ENCODE measurements at regions not wholly inside any gene's neighbourhood (a gene's known extent, or its start where the extent isn't known, plus 50 kb on each side); places are given as distances from the start of the nearest gene placed in this dataset.

DNA sequence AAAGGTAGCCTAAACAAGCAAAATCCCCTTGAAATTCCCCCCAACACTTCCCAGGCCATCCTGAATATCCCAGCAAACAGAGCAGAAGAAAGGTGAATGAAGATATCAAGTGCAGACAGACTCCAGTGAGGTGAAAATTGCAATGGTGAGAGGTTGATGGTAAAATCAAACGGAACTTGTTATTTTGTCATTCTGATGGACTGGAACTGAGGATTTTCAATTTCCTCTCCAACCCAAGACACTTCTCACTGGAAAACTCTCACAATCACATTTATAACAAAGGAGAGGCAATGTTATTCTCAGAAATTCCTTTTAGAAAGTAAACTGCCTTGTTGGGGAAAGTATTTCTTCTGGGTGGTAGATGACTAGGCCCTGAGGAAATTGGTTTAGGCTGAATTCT lies 412.4 kb upstream of the C9orf72 start:
- in situ Hi-C loops (cut with MboI; ENCODE audit: low sequenced_read_pairs), result no loop called here

DNA sequence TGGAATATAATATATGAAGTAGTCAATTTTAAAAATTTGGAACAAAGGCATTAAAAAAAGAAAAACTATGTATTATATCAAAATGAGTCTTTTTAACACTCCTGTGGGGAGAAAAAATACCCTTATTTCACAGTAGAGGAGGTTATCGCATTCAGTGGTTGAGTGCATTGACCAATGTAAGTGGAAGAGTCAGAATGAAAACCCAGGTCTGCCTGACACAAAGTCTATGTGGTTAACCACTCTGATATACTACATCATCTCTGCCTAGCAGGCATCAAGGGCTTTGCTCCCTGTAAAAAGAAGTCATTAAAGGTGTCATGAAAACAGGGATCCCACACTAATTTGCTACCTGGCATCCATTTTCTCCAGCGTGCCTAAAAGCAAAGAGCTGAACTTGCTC lies 417.2 kb upstream of the C9orf72 start:
- in situ Hi-C loops (cut with MboI; ENCODE audit: low sequenced_read_pairs), result no loop called here

DNA sequence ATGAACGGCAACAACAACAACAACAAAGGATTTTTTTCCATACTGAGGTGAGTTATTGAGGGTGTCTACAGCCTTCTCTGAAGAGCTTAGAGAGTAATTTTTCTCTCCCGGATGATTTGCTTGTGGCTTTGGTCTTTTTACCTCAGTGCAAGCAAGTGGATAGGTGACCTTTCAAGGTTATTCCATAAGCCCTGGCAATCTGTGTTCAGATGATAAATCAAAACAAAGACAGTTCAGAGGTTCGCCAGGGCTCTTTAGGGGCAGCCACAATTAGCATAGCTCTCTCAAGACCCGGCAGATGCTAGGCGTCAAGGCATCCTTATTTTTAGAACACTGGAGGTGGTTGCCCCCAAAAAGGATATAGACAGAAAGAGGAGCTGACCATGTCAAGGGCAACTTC lies 417.9 kb upstream of the C9orf72 start:
- in situ Hi-C loops (cut with MboI; ENCODE audit: low sequenced_read_pairs), result no loop called here

DNA sequence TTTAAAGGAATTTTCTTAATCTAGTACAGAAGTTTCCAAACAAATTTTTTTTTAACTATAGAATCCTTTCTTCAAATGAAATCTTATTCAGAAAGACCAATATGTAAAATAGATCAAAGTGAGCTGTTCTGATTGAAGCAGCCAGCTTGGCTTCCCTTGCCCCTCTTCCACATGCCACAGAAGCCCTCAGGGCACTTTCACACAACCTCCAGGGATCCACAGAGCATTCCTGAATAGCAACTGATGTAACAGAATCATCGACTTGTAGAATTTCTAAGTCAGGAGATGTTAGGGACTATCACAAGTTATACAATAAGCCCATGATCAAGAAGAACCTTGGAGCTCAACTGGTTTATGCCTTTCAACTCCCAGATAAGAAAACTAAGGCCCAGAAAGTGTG lies 427.8 kb upstream of the C9orf72 start:
- in situ Hi-C loops (cut with MboI; ENCODE audit: low sequenced_read_pairs), result no loop called here

DNA sequence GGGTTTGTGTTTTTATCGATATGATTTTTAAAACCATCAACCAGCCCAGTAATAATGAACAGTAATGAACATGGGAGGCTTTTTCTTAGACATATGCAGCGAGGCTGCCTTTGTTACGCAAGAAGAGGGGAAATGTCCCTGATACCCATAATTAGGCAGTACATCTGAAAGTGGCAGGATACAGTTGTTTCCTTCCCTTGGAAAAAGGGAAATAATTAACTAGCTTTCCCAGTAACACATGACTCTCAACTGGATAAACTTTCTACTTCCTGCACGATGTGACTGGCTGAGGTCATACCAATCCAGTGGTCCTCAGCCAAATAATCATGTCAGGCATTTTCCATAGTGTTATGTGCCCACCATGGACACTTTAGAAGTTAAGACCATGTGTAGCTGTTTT lies 431.6 kb upstream of the C9orf72 start:
- in situ Hi-C loops (cut with MboI; ENCODE audit: low sequenced_read_pairs), result no loop called here

DNA sequence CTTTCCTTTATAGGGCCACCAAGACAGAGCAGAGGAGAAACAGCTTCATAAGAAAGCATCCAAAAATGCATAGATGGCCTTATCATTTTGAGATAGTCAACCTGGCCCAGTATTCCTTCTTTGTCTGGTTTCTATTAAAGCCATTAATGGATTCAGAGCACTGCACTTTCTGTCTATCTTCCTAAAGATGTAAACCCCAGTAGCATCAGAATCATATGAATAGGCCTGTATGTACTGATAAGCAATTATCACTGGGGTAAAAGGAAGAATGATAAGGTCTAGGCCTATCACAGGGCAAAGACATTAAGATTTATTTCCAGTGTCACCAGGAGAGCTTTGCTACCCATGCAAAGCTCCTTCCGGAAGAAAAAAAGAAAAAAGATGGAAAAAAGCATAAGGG lies 432.5 kb upstream of the C9orf72 start:
- in situ Hi-C loops (cut with MboI; ENCODE audit: low sequenced_read_pairs), result no loop called here

DNA sequence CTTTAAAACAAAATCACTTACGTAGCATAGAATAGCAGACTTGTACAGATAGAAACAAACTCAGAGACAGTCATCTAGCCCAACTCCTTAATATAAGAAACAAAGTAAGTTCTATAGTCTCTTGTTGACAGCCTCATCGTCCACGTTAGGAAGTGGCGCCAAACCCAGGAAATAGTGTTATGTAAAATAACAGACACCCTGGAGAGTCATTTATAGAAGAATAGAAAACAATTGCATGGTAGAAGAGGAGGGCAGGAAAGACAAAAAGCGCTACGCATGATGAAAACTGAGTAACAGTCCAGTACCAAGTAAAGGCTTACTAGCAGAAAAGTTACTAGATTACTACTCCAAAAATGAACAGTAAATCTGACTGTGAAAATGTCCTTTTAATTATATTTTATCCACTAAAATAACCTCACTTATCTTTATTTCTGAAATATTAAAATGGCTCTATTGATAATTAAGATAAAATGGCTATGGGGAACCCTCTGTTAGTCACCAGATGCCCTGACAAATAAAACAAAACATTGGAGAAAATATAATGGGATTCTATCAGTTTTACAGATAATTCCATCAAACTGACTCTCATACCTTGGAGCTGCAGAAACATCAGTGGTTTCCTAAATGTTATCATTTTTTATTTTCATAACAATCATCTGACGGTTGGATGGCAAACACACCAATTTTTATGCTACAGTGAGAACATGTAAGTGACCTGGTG lies 434.0 kb upstream of the C9orf72 start:
- in situ Hi-C loops (cut with MboI; ENCODE audit: low sequenced_read_pairs), result no loop called here

DNA sequence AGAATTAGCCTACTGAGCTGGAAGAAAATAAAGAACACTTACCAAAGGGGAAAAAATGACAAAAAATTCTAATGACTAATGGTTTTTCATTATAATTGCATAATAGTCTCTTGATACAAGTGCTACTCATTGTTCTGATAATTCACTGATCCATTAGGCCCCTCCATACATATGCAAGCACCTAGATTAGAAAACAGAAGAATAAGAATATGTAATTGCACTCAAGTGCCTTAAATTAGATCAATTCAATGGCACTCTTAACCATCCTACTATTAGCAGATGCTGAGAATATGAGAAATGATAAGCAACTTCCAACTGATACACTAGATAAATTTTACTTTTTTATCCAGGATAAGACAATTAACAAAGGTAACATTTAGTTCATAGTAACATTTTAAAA lies 440.9 kb upstream of the C9orf72 start:
- in situ Hi-C loops (cut with MboI; ENCODE audit: low sequenced_read_pairs), result no loop called here

DNA sequence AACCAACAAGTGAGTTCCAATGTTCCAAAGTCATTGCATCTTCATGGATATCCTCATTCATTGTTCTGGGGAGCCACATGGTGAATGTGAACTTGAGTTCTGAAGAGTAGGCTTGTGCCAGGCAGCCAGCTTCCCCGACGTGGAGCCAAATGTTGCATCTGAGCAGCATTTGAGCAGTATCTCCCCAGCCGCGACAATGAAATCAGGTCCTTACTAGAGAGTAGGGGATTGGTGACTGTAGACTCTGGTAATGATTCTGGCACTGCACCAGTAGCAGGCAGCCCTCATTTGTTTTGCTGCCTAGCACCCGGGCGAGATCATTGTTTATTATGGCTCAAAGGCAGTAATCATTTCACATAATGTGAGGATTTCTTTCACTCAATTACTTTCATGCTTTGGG lies 451.4 kb upstream of the C9orf72 start:
- in situ Hi-C loops (cut with MboI; ENCODE audit: low sequenced_read_pairs), result no loop called here

DNA sequence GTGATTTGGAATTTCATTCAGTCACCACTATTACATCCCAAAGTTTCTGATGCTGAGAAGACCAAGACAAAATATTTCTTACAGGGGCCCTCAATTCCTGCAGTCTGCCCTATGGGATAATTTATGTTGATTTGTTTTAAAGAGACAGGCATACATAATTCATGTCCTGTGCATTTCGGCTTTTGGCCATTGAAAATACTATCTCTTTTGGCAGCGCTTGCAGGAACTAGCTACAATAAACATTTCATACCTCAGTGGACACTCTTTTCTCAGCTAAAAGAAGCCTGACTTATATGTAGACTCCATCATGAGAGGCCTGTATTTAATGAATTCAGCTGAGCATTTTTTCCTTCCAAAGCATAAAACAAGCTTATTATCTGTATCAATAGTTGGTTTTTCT lies 451.9 kb upstream of the C9orf72 start:
- in situ Hi-C loops (cut with MboI; ENCODE audit: low sequenced_read_pairs), result no loop called here

DNA sequence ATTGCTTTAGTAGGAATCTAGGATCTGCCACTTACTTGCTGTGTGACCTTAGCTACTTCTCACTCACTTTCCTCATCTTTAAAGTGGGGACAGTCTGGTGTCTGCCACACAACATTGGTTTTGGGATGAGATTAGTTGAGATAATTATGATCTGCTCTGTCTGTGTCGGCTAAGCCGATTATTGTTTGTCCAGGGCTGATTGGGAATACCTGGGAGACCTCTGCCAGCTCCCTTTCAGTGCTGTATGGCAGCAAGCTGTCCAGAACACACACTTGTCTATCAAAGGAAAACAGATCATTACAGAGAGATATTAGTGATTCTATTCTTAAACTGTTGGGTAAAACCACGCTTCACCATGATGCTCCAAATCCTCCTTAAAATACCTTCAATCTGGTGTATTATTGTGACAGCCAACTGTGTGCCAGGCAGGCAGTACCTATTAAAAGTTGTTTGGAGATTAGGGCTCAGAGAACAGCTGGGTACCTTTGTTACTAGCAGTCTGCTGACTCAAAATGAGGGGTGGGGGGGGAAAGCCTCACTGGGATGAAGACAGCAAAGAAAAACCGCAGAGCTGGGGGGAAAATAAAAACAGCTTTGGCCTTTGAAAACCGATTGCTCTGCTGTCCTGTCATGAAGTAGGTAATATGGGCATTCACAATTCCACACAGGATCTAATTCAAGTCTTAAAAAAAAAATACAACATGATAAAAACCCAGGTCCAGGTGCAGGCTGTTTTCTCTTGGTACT lies 458.4 kb upstream of the C9orf72 start:
- in situ Hi-C loops (cut with MboI; ENCODE audit: low sequenced_read_pairs), result no loop called here

DNA sequence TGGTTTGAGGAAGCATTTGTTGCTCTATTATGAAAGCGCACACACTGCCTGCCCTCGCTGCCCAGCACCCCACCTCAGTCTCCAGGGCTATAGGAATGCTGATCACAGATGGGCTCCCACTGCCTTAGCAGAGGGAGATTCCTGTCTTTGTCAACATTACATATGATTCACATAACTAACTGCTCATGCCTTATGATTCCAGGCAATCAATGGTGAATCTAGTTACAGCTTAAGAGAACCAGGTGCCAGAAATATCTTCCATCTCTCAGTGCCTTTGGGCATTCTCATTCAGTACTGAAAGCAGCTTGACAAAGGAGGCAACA lies 458.9 kb upstream of the C9orf72 start:
- in situ Hi-C loops (cut with MboI; ENCODE audit: low sequenced_read_pairs), result no loop called here

DNA sequence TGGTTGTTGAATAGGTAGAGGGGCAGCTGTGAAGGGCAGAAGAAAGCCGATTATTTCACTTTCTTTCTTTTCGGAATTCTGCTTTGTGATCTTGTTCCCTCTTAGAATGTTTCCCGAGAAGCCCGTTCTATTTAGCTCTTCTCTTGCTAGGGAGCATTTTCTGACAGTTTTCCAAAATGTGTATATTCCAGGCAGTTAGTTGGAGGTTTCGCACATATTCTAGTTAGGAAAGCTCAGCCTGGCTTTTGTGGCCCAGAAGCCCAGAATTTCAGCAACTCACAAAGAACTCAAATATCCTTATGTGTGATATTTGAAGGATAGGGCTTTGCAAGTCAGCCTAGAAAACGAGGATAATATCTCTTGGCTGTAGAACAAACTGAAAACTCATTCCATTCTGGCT lies 461.0 kb upstream of the C9orf72 start:
- in situ Hi-C loops (cut with MboI; ENCODE audit: low sequenced_read_pairs), result no loop called here

DNA sequence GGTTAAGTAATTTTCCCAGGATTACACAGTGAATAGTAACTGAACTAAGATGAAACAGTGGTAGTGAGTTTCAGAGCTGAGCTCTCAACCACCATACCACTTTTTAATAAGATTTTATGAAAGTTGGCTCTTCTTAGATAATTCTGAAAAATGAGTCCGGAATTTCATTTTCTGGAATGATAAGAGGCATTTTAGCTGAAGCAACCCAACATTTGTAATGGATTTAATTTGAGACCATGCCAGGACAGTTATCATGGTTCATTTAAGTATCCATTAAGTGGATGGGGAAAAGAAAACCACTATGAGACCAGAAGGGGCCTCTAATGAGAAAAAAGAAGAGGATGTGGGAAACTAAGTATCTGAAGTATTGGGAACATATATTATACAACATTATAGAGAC lies 464.7 kb upstream of the C9orf72 start:
- in situ Hi-C loops (cut with MboI; ENCODE audit: low sequenced_read_pairs), result no loop called here

DNA sequence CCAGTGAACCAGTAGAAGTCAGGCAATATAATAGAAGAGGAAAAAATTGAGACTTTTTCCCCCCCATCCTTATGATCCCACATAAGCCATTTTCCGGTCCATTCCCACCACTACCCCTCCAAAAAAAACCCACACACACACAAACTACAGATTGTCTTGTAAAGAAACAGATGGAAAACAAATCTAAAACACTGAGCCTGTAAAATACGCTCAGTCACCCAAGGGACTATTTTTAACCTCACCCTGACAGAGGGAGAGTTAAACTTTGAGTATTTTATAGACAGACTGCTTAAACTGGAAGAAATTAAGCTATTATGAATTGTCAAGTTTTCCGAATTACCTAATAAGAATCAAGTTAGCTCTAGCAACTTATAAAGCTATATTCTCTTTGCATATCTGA lies 471.8 kb upstream of the C9orf72 start:
- in situ Hi-C loops (cut with MboI; ENCODE audit: low sequenced_read_pairs), result no loop called here

DNA sequence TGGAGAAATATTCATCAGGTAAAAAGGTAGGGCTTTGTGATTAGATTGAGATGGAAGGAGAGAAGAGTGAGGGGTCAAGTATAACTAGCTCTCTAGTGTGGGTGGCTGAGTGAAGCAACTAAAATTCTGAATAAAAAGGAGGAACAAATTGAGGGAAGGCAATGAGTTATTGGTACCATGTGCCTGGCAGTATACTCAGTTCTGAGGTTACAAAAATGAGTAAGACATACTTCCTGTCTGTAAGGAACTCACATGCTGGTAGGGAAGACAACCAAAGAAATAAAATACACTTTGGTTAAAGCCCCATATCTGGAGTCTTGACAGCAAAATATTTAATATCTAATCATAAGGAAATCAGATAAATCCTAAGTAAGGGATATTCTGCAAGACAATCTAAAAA lies 476.8 kb upstream of the C9orf72 start:
- in situ Hi-C loops (cut with MboI; ENCODE audit: low sequenced_read_pairs), result no loop called here

DNA sequence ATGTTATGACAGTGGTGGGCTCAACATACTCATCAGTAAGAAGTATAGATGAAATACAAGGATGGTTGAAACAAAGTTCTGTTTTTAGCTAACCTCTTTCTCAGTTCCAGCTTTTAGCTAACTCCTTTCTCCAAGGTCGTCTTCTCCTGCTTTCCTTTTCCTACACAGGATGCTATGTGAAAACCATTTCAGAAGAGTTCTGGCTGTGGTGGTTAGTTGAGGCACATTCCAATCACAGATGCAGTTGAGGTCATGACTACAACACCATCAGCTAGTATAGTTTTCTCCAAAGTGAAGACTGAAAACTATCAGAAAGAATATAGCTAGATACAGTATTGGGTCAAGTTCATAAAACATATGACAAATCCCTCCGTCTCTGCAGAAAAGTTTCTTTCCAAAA lies 477.7 kb upstream of the C9orf72 start:
- in situ Hi-C loops (cut with MboI; ENCODE audit: low sequenced_read_pairs), result no loop called here

DNA sequence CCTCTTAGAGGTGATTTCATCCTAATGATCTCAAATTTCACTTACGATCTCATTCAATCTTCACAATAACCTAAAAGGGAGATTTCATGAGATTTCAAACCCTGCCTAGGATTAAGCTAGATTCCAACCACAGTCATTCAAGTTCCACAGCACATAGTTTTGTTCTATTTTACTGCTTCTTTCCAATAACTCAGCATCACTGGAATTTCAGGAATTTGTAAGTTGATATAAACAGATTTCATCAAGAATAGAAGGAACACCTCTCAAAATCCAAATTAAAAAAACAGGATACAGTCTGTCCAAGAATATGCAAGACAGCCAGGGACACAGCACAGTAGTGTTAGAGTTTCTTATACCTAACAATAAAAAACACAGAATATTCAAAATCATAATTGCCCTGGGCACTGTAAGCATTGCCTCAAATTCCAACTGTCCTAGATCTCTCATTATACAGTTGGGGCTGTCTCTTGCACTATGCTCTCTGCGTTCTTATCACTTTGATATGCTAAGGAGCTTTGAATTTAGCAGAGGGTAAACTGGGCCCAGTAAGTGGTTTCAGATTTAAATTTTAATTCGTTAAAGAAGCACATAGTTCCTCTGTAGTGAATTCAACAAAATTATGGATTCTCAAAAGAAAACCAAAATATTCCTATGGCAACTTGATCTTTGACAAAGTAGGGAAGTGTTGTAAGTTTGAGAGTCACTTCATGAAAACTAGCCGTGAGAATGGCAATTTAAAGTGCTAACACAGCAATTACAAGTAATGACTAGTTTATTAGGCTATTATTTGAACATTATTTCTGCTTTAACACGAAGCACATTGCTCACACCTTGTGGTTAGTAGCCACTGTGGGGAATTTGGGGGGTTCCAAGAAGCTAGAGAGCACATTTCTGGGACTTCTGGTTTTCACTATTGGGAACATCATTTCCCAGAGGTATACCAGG lies 478.6 kb upstream of the C9orf72 start:
- in situ Hi-C loops (cut with MboI; ENCODE audit: low sequenced_read_pairs), result no loop called here

DNA sequence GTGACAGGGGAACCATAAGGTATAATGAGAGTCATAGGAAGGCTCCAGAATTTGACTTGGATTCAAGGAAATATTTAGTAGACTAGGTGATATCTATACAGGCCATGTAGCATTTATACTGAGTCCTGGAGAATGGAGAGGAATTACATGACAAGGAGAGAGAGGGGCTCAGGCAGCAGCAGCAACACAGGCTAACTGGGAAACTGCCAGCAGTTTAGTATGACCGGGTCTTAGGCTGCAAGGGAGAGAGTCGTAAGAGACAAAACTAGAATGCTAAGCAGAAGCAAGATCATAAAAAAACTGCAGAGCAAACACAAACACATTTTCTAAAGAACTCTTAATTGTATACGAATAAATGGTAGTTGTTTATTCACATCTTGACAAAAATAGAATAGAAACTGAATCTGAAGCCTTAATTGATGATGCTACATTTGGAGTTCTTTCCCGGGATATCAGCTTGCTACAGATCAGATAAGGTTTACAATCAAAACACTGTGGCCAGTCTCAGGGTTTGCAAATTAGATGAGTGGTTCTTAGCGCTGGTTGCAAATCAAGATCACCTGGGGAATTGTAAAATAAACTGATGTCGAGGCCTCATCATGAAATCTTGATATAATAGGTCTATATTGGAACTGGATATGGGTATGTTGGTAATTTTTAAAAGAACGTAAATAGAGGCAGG lies 480.0 kb upstream of the C9orf72 start:
- in situ Hi-C loops (cut with MboI; ENCODE audit: low sequenced_read_pairs), result no loop called here

DNA sequence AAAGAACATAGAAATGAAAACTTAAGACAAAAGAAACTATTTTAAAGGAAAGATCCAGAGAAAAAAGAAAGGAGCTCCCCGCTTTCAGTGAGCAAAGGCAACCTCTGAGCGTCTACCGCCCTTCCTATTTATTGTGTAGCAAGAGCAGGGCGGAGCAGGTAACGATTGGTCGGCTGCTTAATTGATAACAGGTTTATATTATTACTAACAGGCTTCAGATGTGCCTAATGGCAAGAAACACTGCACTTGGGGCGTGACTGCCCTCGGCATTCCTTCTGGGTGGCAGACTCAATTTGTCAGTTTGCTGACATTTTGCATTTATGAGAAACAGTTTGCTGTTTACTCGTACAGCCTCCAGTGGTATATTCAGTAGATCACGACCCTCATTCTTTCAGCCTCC lies 482.7 kb upstream of the C9orf72 start:
- in situ Hi-C loops (cut with MboI; ENCODE audit: low sequenced_read_pairs), result no loop called here

DNA sequence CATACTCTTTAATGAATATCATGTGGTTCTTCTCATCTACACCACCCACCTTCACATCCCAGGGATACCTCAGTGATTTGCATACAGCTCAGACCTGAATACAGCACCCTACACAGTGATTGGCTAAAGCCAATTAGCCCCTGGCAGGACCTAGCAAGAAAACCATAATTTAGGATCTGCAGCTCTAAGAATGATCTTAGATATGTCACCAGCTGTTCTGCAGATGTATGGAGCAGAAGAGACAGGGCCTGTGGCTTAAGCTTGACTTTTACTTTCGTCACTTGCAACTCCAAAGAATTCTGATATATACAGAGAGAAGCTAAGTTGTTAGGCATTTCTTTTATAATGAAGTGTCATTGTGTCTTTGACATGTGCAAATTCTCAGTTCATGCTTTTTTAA lies 483.2 kb upstream of the C9orf72 start:
- in situ Hi-C loops (cut with MboI; ENCODE audit: low sequenced_read_pairs), result no loop called here

Measured in HL-60/S4 (cell line).